Hepatocyte (in vitro differentiated cells): ENCODE measurements at regions not wholly inside any gene's neighbourhood (a gene's known extent, or its start where the extent isn't known, plus 50 kb on each side); places are given as distances from the start of the nearest gene placed in this dataset.

Source experiments
- EZH2phosphoT487 ChIP-seq: fragments of 200-600 bp; sonication (generic); IDR thresholded peaks from one replicate; pipeline ENCODE4 v1.6.1; 2018; ENCODE audit warnings: antibody characterized with exemption, mild to moderate bottlenecking, low read depth, moderate library complexity; ENCODE audit not compliant: unreplicated experiment, severe bottlenecking
- TF ChIP-seq, protein P1 (sequence below): fragments of 200-600 bp; sonication (generic); IDR thresholded peaks from 2 replicates; pipeline ENCODE4 v1.5.1; 2016; ENCODE audit warnings: antibody characterized with exemption, mild to moderate bottlenecking; ENCODE audit not compliant: poor library complexity

DNA sequence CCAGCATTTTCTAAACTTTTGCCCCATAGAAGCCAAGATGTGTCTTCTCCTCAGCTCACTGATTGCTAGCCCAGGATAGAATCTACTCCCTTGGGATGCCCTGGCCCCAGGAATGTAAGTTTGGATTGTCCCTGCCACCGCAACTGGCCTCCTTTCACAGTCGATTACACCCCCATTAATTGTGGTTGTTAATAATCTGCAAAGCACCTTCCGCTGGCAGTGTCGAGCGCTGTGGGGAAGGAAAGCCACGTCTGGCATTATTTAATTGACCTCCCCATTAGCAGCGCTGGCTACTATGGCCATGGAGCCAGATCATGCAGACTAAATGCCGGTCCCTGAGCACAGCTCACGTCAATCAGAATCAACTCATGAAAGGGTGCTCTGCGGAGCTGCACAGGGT, 597.3 kb upstream of the PLXNA2 start:
- TF ChIP-seq, protein P1, sequence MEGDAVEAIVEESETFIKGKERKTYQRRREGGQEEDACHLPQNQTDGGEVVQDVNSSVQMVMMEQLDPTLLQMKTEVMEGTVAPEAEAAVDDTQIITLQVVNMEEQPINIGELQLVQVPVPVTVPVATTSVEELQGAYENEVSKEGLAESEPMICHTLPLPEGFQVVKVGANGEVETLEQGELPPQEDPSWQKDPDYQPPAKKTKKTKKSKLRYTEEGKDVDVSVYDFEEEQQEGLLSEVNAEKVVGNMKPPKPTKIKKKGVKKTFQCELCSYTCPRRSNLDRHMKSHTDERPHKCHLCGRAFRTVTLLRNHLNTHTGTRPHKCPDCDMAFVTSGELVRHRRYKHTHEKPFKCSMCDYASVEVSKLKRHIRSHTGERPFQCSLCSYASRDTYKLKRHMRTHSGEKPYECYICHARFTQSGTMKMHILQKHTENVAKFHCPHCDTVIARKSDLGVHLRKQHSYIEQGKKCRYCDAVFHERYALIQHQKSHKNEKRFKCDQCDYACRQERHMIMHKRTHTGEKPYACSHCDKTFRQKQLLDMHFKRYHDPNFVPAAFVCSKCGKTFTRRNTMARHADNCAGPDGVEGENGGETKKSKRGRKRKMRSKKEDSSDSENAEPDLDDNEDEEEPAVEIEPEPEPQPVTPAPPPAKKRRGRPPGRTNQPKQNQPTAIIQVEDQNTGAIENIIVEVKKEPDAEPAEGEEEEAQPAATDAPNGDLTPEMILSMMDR = no peak
- no peak for TF ChIP-seq EZH2phosphoT487
